ENCODE measurements at regions not wholly inside any gene's neighbourhood (a gene's known extent, or its start where the extent isn't known, plus 50 kb on each side); places are given as distances from the start of the nearest gene placed in this dataset.

GRCh38 chr2:40584432-40584831, 132.5 kb upstream of the SLC8A1 start:
- H3K27me3 ChIP-seq = no peaks in the 10 kb centered on the region
- no peak for TF ChIP-seq CTCF (IDR thresholded peaks at IDR 0.05)
- TF ChIP-seq POLR2A (IDR thresholded peaks at IDR 0.05) = no peak
- no peaks in the 10 kb centered on the region for H3K4me1 ChIP-seq
- H3K4me3 ChIP-seq = no peak overlapping the region
- no peaks in the 10 kb centered on the region for H3K9me3 ChIP-seq
- DNase-seq = no peak
- H3K36me3 ChIP-seq = no peaks in the 10 kb centered on the region
- intact Hi-C loops (cut with DNase I; ENCODE audit: low total_unique reads) = no loop called here
- no peak overlapping the region for H3K27ac ChIP-seq

- no peaks in the 10 kb centered on the region for H3K9me3 ChIP-seq
- H3K27ac ChIP-seq = no peak overlapping the region
- no peaks in the 10 kb centered on the region for H3K36me3 ChIP-seq
- no peak for DNase-seq
- no peaks in the 10 kb centered on the region for H3K27me3 ChIP-seq
- intact Hi-C loops (cut with DNase I; ENCODE audit: low total_unique reads) = no loop called here
- no peaks in the 10 kb centered on the region for H3K4me1 ChIP-seq
- TF ChIP-seq POLR2A (IDR thresholded peaks at IDR 0.05) (no peak), CTCF (IDR thresholded peaks at IDR 0.05) (no peak)
- no peak overlapping the region for H3K4me3 ChIP-seq
These were observed 139.9 kb upstream of the SLC8A1 start for GRCh38 chr2:40591774-40592173.

GRCh38 chr2:40592218-40592617, 140.3 kb upstream of the SLC8A1 start:
- H3K27ac ChIP-seq = no peak overlapping the region
- TF ChIP-seq CTCF (IDR thresholded peaks at IDR 0.05) (no peak), POLR2A (IDR thresholded peaks at IDR 0.05) (no peak)
- no peaks in the 10 kb centered on the region for H3K9me3 ChIP-seq
- H3K4me1 ChIP-seq = no peaks in the 10 kb centered on the region
- H3K27me3 ChIP-seq = no peaks in the 10 kb centered on the region
- no peaks in the 10 kb centered on the region for H3K36me3 ChIP-seq
- no peak for DNase-seq
- no peak overlapping the region for H3K4me3 ChIP-seq
- intact Hi-C loops (cut with DNase I; ENCODE audit: low total_unique reads) = no loop called here

- H3K4me3 ChIP-seq = no peak overlapping the region
- TF ChIP-seq POLR2A (IDR thresholded peaks at IDR 0.05) (no peak), CTCF (IDR thresholded peaks at IDR 0.05) (no peak)
- intact Hi-C loops (cut with DNase I; ENCODE audit: low total_unique reads) = no loop called here
These were observed 155.0 kb upstream of the SLC8A1 start for GRCh38 chr2:40606862-40607261.

GRCh38 chr2:40611196-40611595, 159.3 kb upstream of the SLC8A1 start:
- TF ChIP-seq POLR2A (IDR thresholded peaks at IDR 0.05) (no peak), CTCF (IDR thresholded peaks at IDR 0.05) (no peak)
- Histone ChIP-seq H3K4me1 (no peaks in the 10 kb centered on the region), H3K27ac (no peak overlapping the region), H3K4me3 (no peak overlapping the region), H3K9me3 (no peaks in the 10 kb centered on the region), H3K36me3 (no peaks in the 10 kb centered on the region), H3K27me3 (no peaks in the 10 kb centered on the region)
- intact Hi-C loops (cut with DNase I; ENCODE audit: low total_unique reads) = no loop called here
- no peak for DNase-seq

More at GRCh38 chr2:40606862-40607261, 155.0 kb upstream of the SLC8A1 start:
- DNase-seq = no peak
- Histone ChIP-seq H3K36me3 (no peaks in the 10 kb centered on the region), H3K27ac (no peak overlapping the region), H3K27me3 (no peaks in the 10 kb centered on the region), H3K9me3 (no peaks in the 10 kb centered on the region), H3K4me1 (no peaks in the 10 kb centered on the region)

Data from uterus (tissue), 3 donors.